C4-2B (cell line): ENCODE measurements at regions not wholly inside any gene's neighbourhood (a gene's known extent, or its start where the extent isn't known, plus 50 kb on each side); places are given as distances from the start of the nearest gene placed in this dataset.

Source experiments
- H3K27ac ChIP-seq: fragments of 450-650 bp; 2 replicates; pipeline ENCODE4 v1.5.1; 2017
- CTCF ChIP-seq: fragments of 450-650 bp; conservative IDR thresholded peaks from 2 replicates; pipeline ENCODE4 v1.5.1; 2017; ENCODE audit warnings: mild to moderate bottlenecking
- ZFX ChIP-seq: fragments of 450-650 bp; IDR thresholded peaks from 2 replicates; pipeline ENCODE4 v1.6.1; 2017

- H3K27ac ChIP-seq, result no peak overlapping the region
- TF ChIP-seq CTCF, result no peak
- TF ChIP-seq ZFX, result no peak
Observed at GRCh38 chr13:67763384-67763783, 533.2 kb upstream of the PCDH9 start.

DNA sequence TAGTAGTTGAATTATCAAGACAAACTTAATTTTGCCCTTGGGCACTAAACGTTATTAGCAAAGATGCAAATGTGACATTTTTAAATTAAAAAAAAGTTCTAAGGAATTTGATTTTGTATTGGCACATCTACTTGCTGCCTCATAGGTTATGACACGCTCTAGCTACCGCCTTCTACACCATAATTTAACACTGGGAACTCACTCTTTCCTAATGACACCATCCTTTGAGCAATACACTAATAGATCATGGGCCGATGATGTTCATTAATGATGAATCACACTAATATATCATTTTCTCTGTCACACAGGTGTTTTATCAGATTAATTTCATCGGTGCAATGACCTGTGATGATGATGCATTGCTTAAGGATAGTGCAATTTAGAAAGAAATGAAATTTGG lies 528.8 kb upstream of the PCDH9 start:
- TF ChIP-seq ZFX (no peak), CTCF (no peak)
- H3K27ac ChIP-seq, result no peak overlapping the region

DNA sequence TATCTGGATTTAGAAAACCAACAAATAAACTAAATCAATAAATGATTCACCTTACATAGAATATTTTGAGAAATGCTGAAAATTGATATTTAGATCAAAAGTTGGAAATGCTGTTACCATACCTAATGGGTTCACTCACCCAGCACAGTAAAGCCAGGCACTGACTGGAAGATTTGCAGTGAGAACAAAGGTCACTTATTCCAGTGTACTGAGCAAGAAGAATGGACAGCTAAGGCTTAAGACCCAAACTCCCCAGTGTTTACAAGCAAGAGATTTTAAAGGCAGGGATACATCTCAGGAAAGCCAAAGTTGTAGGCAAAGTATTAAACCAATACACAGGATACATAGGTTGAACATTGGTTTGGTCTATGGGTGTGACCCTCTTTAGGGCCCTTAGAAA lies 523.9 kb upstream of the PCDH9 start:
- TF ChIP-seq CTCF, result no peak
- TF ChIP-seq ZFX, result no peak
- no peak overlapping the region for H3K27ac ChIP-seq

DNA sequence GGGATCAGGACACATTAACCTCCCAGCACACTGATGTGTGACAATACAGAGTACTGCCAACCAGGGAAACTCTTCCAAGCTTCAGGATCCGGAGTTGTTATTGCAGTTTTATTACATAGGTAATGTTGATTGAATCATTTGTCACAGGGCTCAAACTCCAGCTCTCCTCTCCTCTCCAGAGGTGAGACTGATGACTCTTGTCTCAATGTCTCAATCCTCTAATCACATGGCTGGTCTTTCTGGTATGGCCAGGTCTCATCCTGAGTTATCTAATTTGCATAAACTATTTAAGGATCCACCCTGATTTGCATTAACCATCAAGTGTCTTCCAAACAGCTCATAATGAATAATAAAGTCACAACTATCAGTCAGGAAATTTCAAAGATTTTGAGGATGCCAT lies 522.6 kb upstream of the PCDH9 start:
- no peak overlapping the region for H3K27ac ChIP-seq
- TF ChIP-seq CTCF (no peak), ZFX (no peak)

DNA sequence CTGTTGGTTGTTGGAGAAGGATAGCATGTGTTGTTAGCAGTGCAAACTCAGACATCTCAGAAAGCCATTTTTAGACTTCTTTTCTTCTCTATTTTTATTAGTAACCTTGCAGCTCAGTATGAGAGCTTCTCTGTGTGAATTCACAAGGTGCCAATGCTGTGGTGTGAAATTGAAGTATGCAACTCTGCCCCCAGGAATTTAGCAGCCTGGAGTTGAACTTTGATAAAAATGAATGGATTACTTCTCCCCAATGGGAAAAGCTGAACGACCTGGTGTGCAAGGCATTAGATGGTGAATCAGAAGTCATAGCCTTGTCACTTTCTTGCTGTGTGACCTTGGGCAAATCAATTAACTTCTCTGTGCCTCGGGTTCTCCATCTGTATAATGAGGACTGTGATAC lies 512.3 kb upstream of the PCDH9 start:
- no peak overlapping the region for H3K27ac ChIP-seq
- TF ChIP-seq CTCF (no peak), ZFX (no peak)

- no peak overlapping the region for H3K27ac ChIP-seq
Observed at GRCh38 chr13:67740871-67741535, 510.9 kb upstream of the PCDH9 start.

More at GRCh38 chr13:67740871-67741535, 510.9 kb upstream of the PCDH9 start:
- TF ChIP-seq CTCF, result no peak
- no peak for TF ChIP-seq ZFX
